Liver (tissue), 8 donors: ENCODE measurements at regions not wholly inside any gene's neighbourhood (a gene's known extent, or its start where the extent isn't known, plus 50 kb on each side); places are given as distances from the start of the nearest gene placed in this dataset.

Experiments used
- DNase-seq: peaks from one replicate; pipeline ENCODE4 v3.0.0-alpha.2; 2017; ENCODE audit warnings: low spot score
- H3K27ac ChIP-seq, 2 donors: one replicate each; pipeline ENCODE4 v1.7.0; 2013; ENCODE audit warnings: inconsistent platforms in 2 of 2, low read length in 2 of 2, control low read depth in 1 of 2, low read depth in 1 of 2, mild to moderate bottlenecking in 1 of 2
- H3K27me3 ChIP-seq, 4 donors: one replicate each; pipeline versions ENCODE4 v1.6.1 to v1.7.0; 2013; ENCODE audit warnings: low read length in 3 of 4, inconsistent platforms in 1 of 4, mild to moderate bottlenecking in 1 of 4, moderate library complexity in 1 of 4; ENCODE audit not compliant: control insufficient read depth in 4 of 4, insufficient read depth in 4 of 4
- H3K36me3 ChIP-seq, 4 donors: one replicate each; pipeline versions ENCODE4 v1.6.1 to v1.7.0; 2013; ENCODE audit warnings: low read length in 3 of 4, mild to moderate bottlenecking in 3 of 4, low read depth in 1 of 4, moderate library complexity in 1 of 4; ENCODE audit not compliant: control insufficient read depth in 4 of 4, insufficient read depth in 3 of 4
- H3K4me1 ChIP-seq, 4 donors: one replicate each; pipeline versions ENCODE4 v1.6.1 to v1.7.0; 2013; ENCODE audit warnings: low read length in 3 of 4, mild to moderate bottlenecking in 3 of 4, moderate library complexity in 1 of 4; ENCODE audit not compliant: control insufficient read depth in 4 of 4, insufficient read depth in 4 of 4
- H3K4me3 ChIP-seq, 3 donors: one replicate each; pipeline versions ENCODE4 v1.6.1 to v1.7.0; 2013; ENCODE audit warnings: low read length in 3 of 3, control low read depth in 1 of 3, low read depth in 1 of 3, mild to moderate bottlenecking in 1 of 3
- H3K9ac ChIP-seq, 2 donors: one replicate each; pipeline ENCODE4 v1.7.0; 2013; ENCODE audit warnings: low read length in 2 of 2, mild to moderate bottlenecking in 2 of 2, moderate library complexity in 2 of 2, control low read depth in 1 of 2, low read depth in 1 of 2
- H3K9me3 ChIP-seq, 4 donors: one replicate each; pipeline versions ENCODE4 v1.6.1 to v1.7.0; 2013; ENCODE audit warnings: low read length in 3 of 4; ENCODE audit not compliant: control insufficient read depth in 4 of 4
- CTCF ChIP-seq: fragments of 150-350 bp; IDR thresholded peaks from 2 replicates; pipeline ENCODE4 v1.5.1; 2017; ENCODE audit warnings: improper control_type of control experiment, low read depth, low read length; ENCODE audit not compliant: missing input control
- EGR1 ChIP-seq, 2 donors: IDR thresholded peaks; 2 replicates each; pipeline ENCODE4 v1.6.1; 2016 to 2018; ENCODE audit warnings: antibody characterized with exemption in 2 of 2, low read depth in 2 of 2
- FOXA1 ChIP-seq: IDR thresholded peaks from 2 replicates; pipeline ENCODE4 v1.6.1; 2016; ENCODE audit warnings: antibody characterized with exemption
- FOXA2 ChIP-seq: IDR thresholded peaks from 2 replicates; pipeline ENCODE4 v1.6.1; 2016; ENCODE audit warnings: antibody characterized with exemption
- GABPA ChIP-seq, 2 donors: IDR thresholded peaks in 1 of 2; conservative IDR thresholded peaks in 1 of 2; 2 replicates each; pipeline ENCODE4 v1.6.1; 2016; ENCODE audit warnings: antibody characterized with exemption in 2 of 2, mild to moderate bottlenecking in 1 of 2, moderate library complexity in 1 of 2
- HNF4A ChIP-seq, 2 donors: conservative IDR thresholded peaks; 2 replicates each; pipeline ENCODE4 v1.6.1; 2016; ENCODE audit warnings: antibody characterized with exemption in 2 of 2, mild to moderate bottlenecking in 2 of 2
- HNF4G ChIP-seq: IDR thresholded peaks from 2 replicates; pipeline ENCODE4 v1.6.1; 2016; ENCODE audit warnings: antibody characterized with exemption
- MAX ChIP-seq: IDR thresholded peaks from 2 replicates; pipeline ENCODE4 v1.6.1; 2016; ENCODE audit warnings: antibody characterized with exemption
- NR2F2 ChIP-seq: IDR thresholded peaks from 2 replicates; pipeline ENCODE4 v1.6.1; 2016; ENCODE audit warnings: antibody characterized with exemption
- RAD21 ChIP-seq, 2 donors: IDR thresholded peaks; 2 replicates each; pipeline ENCODE4 v1.6.1; 2016; ENCODE audit warnings: antibody characterized with exemption in 2 of 2, mild to moderate bottlenecking in 2 of 2
- REST ChIP-seq: IDR thresholded peaks from 2 replicates; pipeline ENCODE4 v1.6.1; 2016; ENCODE audit warnings: antibody characterized with exemption, mild to moderate bottlenecking
- RXRA ChIP-seq, 2 donors: IDR thresholded peaks; 2 replicates each; pipeline ENCODE4 v1.6.1; 2017 to 2018; ENCODE audit warnings: antibody characterized with exemption in 2 of 2, mild to moderate bottlenecking in 1 of 2
- SP1 ChIP-seq: IDR thresholded peaks from 2 replicates; pipeline ENCODE4 v1.6.1; 2018; ENCODE audit warnings: antibody characterized with exemption, mild to moderate bottlenecking
- TAF1 ChIP-seq: conservative IDR thresholded peaks from 2 replicates; pipeline ENCODE4 v1.6.1; 2016; ENCODE audit warnings: antibody characterized with exemption, mild to moderate bottlenecking
- YY1 ChIP-seq: IDR thresholded peaks from 2 replicates; pipeline ENCODE4 v1.6.1; 2016; ENCODE audit warnings: antibody characterized with exemption, mild to moderate bottlenecking
- WGBS: extraction: QIAGEN DNeasy Blood & Tissue Kit; methylation state at CpG from one replicate; pipeline ENCODE4 v1.1.7; 2013; 5-methylcytosine and 5-hydroxymethylcytosine counted together
- TF ChIP-seq, protein P1 (sequence below): IDR thresholded peaks from 2 replicates; pipeline ENCODE4 v1.6.1; 2016; ENCODE audit warnings: antibody characterized with exemption
- donor health status: healthy.
- donor health status: healthy.
- donor health status: healthy.
- donor health status: healthy.
- donor health status: healthy.

- H3K9ac ChIP-seq, result no peak overlapping the region
- no peaks in the 10 kb centered on the region for H3K36me3 ChIP-seq
- H3K27me3 ChIP-seq, result no peaks in the 10 kb centered on the region
- no peak for TF ChIP-seq RXRA (IDR thresholded peaks at IDR 0.05)
- no peak for TF ChIP-seq TAF1
- TF ChIP-seq REST, result no peak
- DNase-seq, result no peak
- H3K9me3 ChIP-seq, result no peaks in the 10 kb centered on the region
- H3K4me3 ChIP-seq, result no peak overlapping the region
- H3K4me1 ChIP-seq, result peaks cover 6 to 22% (median 12%) of the 10 kb centered on the region in 4 donors
- H3K27ac ChIP-seq, result no peak overlapping the region
- 89% methylated on average over 16 of the region's 16 CpGs for WGBS
These were observed 73.8 kb upstream of the TMPRSS2 start for GRCh38 chr21:41581592-41582228.

- 85% methylated on average over 13 of the region's 13 CpGs for WGBS
- DNase-seq, result no peak
- Histone ChIP-seq H3K27ac (no peak overlapping the region), H3K27me3 (no peaks in the 10 kb centered on the region), H3K4me3 (no peak overlapping the region), H3K9me3 (no peaks in the 10 kb centered on the region), H3K9ac (no peak overlapping the region), H3K36me3 (no peaks in the 10 kb centered on the region), H3K4me1 (peaks cover 9 to 27% (median 13%) of the 10 kb centered on the region in 4 donors)
- TF ChIP-seq FOXA1 (no peak), GABPA (IDR thresholded peaks at IDR 0.05 in 1 of 2, conservative IDR thresholded peaks at IDR 0.05 in 1 of 2) (no peak), RAD21 (IDR thresholded peaks at IDR 0.05) (no peak)
- TF ChIP-seq, protein P1, sequence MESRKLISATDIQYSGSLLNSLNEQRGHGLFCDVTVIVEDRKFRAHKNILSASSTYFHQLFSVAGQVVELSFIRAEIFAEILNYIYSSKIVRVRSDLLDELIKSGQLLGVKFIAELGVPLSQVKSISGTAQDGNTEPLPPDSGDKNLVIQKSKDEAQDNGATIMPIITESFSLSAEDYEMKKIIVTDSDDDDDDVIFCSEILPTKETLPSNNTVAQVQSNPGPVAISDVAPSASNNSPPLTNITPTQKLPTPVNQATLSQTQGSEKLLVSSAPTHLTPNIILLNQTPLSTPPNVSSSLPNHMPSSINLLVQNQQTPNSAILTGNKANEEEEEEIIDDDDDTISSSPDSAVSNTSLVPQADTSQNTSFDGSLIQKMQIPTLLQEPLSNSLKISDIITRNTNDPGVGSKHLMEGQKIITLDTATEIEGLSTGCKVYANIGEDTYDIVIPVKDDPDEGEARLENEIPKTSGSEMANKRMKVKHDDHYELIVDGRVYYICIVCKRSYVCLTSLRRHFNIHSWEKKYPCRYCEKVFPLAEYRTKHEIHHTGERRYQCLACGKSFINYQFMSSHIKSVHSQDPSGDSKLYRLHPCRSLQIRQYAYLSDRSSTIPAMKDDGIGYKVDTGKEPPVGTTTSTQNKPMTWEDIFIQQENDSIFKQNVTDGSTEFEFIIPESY, result no peak
These were observed 73.0 kb upstream of the TMPRSS2 start for GRCh38 chr21:41580758-41581554.

- H3K27me3 ChIP-seq, result no peaks in the 10 kb centered on the region
- WGBS, result 76% methylated on average over 4 of the region's 4 CpGs
- H3K4me1 ChIP-seq, result peaks cover 14 to 38% (median 22%) of the 10 kb centered on the region in 4 donors
- no peak overlapping the region for H3K4me3 ChIP-seq
- H3K9ac ChIP-seq, result no peak overlapping the region
- DNase-seq, result no peak
- H3K9me3 ChIP-seq, result no peaks in the 10 kb centered on the region
- H3K36me3 ChIP-seq, result no peaks in the 10 kb centered on the region
- no peak overlapping the region for H3K27ac ChIP-seq
- TF ChIP-seq GABPA (IDR thresholded peaks at IDR 0.05 in 1 of 2, conservative IDR thresholded peaks at IDR 0.05 in 1 of 2) (no peak), RXRA (IDR thresholded peaks at IDR 0.05) (no peak), EGR1 (IDR thresholded peaks at IDR 0.05; ENCODE audit: low read depth in 2 of 2) (no peak), YY1 (no peak), MAX (no peak), FOXA2 (no peak), HNF4G (no peak), CTCF (no peak), HNF4A (conservative IDR thresholded peaks at IDR 0.05) (no peak), RAD21 (IDR thresholded peaks at IDR 0.05) (no peak), FOXA1 (no peak), NR2F2 (no peak), TAF1 (no peak), SP1 (no peak)
- TF ChIP-seq, protein P1, result no peak
These were observed 71.7 kb upstream of the TMPRSS2 start for GRCh38 chr21:41579692-41580091.
